ENCODE measurements at regions not wholly inside any gene's neighbourhood (a gene's known extent, or its start where the extent isn't known, plus 50 kb on each side); places are given as distances from the start of the nearest gene placed in this dataset.
A peak's percentile ranks its signal among the peaks of the same experiment; 100 is the strongest.

DNA sequence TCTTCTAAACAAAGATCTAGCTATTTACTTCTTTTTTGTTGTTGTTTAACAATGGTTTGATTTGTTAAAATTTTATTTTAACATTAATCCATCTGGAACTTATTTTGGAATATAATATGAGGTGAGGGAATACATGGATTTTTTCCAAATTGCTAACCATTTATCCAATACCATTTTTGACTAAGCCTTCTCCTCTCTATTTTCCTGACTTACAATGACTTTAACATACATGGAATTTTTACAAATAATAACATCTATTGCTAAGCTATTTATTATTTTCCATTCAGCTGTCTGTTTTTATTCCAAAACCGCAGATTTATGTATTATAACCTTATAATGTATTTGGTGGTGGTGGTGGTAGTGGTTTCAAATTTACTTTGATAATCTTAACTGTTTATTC lies 420.3 kb upstream of the ADGRL2 start:
- no peak for DNase-seq

DNA sequence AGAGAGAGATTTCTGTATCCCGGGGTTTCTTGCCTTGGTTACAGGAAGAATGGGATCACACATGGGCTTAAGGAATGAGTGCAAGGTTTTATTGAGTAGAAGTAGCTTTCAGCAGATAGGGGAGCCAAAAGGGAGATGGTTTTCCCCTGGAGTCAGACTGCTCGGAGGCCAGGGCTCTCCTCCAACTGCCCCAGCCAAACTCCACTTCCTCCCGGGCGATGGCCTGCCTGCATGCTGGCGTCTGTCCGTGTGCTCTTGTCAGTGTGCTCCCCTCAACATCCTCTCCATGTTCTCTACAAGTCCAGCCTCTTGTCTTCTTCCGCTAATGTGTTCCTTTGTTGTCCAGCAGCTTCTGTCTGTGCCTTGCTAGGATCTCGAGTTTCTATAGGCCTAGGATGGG lies 421.3 kb upstream of the ADGRL2 start:
- peak; percentile 23 for DNase-seq

DNA sequence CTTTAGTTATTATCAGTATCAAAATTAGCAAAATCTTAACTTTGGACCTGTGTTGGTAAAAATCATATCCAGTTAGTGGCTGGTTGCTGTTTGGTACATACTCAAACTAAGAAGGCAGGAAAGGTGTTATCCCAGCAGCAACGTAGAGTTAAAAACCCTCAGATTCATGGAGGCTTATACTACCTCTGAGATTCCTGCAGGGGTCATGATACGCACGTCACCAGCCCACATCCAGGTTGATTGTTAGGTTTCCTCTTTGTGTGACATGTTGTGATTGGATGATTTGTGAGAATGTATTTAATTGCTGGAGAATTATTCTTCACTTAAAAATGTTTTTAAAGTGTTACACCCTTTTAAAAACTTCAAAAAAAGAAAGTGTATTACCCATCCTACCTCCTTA lies 423.3 kb upstream of the ADGRL2 start:
- DNase-seq = no peak

DNA sequence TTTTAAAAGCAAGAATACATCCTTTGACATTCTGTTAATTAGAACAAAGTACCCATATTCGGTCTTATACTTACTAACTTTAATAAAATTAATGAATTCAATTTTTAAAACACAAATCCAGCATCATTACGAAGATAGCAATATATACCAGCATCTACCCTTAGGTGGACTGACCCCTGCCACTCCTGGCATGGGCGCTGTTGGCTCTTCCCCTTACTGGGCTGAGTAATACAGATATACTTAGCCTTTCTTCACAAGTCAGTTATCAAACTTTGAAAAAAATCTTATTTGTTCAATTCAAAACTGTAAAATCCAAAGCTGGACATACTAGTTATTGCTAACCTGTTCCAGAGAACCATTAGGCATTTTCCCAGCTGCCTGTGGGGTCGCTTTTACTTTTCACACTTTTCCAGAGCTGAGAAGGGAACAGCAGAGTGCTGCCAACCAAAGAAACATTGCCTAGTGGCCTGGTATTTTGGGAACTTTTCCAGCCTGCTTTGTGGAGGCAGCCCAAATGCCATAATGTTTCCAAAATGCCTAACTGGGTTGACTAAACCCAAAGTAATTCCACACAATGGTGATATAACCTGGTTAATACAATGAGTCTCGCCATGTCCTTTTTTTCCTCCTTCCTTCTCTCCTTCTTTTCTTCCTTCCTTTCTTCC lies 424.7 kb upstream of the ADGRL2 start:
- DNase-seq = no peak

DNA sequence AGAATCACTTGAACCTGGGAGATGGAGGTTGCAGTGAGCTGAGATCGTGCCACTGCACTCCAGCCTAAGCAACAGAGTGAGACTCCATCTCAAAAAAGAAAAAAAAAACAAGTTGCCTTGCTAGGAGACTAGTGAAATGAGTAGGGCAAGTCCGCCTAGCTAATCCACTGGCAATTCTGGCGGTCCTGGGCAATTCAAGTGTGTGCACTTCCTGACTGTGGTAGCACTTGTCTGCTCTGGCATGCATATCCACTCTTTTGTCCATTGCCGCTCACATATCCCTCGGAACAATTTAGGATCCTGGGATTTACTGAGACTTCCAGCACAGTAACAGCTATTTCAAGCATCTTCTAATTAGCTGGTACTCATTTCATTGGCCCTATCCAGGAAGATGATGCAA lies 426.3 kb upstream of the ADGRL2 start:
- DNase-seq = no peak

DNA sequence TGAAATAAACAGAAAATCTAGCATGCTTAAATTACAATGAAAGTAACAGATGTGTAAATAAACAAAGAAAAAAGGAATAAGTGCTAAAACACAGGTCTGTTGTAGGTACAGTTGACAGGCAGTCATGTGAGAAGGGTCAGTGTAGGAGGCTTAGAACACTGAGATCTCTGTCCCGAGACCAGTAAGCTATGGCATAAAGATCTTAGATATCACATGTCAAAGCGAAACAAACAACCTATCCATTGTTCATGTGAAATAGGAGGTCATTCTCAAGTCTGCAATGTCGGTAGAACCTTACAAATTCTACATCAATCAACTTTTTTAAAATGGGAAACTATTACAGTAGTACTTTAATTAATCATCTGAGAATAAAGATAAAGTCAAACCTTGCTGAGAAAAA lies 428.9 kb upstream of the ADGRL2 start:
- DNase-seq = no peak

DNA sequence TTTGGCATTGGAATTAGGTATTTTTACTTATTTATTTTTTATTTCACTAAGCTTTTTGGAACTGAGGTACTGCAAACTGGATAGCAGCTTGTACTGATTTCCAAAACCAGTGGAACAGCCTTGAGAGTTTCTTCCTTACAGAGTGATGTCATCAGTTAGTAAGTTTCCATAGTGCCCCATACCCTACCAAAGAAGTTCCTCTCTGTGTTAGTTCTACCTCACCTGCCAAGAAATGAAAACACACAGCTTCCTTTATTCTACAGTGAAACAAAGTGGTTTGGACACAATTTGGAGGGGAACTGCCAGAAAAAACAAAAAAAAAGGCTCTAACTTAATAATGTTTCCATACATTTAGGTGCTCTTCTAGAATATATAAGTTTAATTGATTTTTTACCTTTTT lies 430.9 kb upstream of the ADGRL2 start:
- DNase-seq = no peak

DNA sequence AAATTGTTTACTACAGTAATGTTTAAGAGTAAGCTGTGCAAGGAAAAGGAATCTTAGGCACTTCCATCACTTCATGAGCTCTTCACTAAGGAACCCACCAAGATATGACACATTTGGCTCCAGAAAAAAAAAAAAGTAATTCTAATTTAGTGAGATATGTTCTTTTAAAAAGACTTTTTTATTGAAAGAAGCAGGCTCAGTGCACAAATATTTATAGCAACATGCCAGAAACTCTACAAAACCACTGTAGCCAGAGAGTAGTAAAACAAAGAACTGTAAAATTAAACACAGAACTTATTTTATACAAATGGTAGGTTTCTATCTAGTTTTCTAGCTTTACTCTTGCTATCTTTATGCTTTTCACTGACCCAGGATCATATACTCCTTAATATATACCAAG lies 434.6 kb upstream of the ADGRL2 start:
- no peak for DNase-seq

DNA sequence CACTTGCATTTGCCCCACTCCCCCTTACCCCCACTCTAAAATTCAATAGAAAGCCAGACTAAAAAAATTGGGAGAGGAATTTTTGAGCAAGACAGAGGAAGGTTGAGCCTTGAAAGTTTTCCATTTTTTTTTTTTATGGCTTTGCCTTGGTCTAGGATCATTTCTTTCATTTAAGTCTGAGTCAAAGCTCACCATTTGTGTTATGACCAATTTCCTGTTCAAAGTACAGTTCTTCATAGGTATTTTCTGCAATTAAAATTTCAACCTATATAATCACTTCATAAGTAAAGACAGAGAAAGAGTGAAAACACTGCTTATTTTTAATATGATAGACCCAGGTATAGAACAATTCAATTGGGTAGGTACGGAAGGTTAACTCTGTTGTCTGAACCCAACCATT lies 436.6 kb upstream of the ADGRL2 start:
- DNase-seq = no peak

DNA sequence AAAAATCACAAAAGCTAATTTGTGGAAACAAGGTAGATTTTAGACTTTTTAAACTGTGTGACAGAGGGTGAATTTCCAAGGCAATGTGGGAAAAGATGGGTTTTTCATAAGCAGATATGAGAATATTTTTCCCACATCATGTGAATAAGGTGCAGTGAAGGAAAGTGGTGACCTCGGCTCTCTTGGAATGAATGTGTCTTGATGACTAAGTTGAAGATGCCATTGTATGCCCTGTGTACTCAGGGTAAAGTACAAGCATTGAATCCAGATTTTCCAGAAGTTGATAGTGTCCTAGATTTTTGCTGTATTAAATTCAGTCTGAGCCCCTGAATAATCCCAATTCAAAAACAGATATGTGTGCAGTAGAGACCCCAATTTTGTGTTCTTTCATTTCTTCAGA lies 442.6 kb upstream of the ADGRL2 start:
- DNase-seq = no peak

DNA sequence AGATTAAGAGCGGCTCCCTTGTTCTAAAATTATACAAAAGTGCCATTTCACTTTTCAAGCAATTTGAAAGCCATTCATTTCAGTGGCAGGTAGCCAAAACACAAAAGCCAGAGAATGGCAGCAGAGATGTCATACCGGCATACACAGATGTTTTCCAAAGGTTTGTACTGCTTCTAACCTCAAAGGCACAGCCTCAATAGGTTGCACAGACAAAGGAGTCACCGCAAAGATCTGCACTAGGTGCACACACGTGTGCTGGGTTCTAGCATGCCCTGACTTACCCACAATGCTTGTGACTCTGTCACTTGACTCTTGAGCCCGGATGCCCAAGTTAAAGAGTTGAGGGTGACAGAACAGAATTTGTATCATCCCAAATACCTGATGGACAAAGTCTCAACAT lies 448.9 kb upstream of the ADGRL2 start:
- no peak for DNase-seq

DNA sequence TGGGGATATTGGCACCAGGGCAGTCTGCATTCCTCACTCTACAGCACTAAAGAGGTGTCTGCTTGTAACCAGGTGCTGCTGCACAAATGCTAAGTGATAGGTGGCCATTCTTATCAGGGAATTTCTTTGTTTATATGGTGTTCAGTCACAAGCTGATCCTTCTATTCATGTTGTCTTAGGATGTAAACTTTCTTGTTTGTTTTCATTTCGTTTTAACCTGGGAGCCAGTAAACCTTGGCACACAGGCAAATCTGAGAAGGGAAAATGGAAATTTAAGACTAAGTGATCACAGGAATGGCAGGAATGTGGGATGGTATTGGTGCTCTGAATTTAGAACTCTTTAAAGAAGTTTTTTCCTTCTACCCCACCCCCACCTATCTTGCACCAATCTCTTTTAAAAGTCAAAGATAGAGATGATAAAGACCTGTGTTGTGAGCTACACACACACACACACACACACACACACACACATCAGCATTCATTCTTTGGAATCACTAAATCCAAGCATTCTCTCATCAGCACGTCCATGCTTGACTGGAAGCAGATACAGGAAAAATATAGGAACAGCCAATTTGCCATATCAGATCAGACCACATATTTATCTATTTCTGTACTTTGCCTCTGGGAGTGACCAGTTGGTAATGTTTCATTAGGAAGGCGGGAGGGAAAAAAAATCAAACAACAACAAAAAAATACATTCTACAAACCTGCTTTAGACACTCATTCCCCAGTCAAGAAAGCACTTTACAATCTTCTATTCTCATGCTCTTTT lies 451.4 kb upstream of the ADGRL2 start:
- no peak for DNase-seq

DNA sequence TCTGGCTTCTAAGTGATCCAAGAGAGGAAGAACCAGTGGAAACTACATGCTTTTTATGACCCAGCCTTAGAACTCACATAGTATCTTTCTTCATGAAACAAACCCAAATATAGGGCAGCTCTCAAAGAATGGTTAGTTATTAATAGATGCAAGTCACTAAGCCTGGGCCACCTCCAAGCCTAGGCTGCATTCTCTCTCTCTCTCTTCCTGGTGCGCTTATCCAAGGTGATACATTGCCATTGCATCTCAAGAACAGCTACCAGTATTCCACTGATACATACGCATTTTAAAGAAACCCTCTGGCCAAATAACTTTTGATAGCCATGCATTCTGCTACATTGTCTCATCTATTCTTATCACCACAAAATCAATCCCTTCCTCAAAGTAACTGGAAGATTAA lies 455.6 kb upstream of the ADGRL2 start:
- no peak for DNase-seq

DNA sequence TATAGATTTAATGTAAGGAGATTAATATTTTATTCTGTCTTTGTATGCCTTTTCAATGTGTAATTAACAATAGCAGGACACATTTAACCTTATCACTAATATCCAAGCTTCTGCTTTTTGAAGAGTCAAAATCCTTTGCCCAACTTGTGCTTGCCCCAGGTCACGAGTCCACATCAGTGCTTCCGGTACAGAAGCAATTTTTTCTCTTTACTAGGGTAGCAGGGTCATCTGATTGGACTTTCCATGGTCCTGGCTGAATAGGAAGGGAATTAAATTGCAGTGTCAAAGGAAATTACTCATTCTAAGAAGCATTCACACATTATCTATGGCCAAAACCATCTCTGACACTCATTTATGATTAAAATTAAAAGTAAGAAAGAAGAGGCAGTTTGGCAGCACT lies 460.5 kb upstream of the ADGRL2 start:
- no peak for DNase-seq

DNA sequence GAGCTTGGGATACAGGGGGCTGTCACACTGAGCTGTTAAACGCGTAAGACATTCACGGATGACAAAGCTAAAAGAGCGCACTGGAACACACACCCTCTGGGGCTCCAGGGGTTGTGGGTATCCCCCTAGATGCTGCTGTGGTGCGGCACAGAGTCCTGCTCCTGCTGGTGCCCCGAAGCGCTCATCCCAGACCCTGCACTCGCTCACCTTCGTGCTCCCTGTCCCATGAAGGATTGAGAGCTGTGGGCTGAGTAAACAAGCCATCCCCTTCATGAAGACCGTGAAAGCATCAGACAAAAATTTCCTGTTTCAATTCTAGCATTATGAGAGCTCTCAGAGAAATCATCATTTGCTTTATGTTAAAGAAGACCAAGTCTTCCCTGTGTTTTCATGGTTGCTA lies 463.5 kb upstream of the ADGRL2 start:
- no peak for DNase-seq

DNA sequence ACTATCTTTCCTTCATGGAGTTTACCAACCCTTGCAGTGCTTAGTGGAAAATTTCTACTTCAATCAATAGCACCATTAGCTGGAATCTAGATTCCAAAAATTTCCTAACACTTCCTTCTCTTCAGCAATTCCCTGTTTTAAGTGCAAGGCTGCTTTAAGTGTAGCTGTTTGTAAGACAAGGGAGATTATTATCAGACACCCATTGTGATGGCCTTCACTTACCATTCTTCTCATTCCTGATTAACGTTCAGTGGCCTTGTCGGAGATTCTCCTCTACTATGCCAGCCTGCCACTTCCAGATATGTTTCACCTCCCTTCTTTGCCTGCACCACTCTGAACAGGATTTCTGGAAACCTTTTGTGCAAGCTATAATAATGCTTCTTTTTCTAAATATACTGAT lies 464.9 kb upstream of the ADGRL2 start:
- no peak for DNase-seq

DNA sequence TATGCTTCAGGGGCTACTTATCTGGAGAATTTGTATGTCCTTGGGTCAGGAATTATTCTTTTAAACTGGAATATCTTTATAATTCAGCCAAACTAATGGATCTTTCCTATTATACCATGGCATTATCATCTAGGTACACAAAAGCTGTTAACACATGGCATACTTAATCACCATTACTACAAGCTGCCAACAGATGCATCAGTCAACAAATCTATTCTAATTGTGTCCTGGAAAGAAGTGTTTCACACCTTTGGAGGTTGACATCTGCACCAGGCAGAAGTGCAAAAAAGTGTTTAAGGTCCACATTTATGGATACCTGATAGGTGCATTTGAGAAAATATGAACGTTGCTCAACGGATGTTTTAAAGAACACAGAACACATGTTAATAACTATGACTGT lies 470.2 kb upstream of the ADGRL2 start:
- DNase-seq = no peak

DNA sequence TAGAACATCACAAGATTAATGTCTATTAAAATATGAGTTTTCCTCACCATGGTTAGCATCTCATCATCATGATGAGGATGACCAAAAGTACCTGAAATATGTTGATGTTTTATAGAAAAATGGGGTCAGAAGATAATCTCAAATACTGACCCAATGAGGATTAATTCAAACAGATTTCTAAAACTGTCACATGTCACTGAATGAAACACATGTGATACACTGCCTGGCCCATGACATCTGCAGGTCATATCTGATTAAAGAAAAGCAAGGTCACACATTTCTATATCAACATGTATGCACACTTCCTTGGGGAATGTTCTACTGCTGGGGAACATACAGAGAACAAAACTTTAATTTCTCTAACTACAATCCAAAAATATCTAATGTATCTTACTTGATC lies 470.6 kb upstream of the ADGRL2 start:
- DNase-seq = no peak

DNA sequence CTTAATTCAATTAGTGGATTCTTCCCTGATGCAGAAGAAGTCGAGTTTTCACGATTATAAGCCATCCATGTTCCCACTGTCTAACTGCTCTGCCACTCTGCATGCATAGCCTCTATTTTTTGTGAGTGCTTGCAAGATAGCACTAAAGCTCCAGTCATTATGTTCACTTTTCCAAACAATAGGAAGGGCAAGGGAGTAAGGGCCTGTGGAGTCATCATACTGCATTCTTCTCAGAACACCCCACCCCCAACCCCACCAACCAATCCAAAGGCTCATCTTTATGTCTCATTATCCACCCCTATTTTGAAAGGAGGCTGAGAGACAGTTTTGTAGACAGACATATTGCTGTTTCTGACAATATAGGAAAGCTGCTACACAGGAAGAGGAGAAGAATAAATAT lies 471.7 kb upstream of the ADGRL2 start:
- DNase-seq = no peak

DNA sequence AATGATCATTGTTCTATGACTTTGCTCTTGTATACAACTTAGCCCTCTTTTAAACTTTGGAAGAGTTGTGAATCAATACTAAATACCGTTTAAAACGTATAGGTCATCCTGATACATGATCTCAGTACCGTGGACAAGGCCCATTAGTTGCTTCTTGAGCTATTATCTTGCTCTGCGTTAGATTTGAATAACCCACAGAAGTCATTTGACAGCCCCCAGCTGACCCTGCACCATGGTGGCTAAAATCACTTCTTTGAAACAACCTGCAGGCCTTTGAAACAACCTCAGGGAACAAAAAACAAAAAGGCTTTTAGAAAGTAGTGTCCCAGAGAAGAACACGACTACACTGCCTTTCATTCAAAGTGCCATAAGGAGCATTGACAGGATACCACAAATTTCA lies 473.0 kb upstream of the ADGRL2 start:
- DNase-seq = no peak

DNA sequence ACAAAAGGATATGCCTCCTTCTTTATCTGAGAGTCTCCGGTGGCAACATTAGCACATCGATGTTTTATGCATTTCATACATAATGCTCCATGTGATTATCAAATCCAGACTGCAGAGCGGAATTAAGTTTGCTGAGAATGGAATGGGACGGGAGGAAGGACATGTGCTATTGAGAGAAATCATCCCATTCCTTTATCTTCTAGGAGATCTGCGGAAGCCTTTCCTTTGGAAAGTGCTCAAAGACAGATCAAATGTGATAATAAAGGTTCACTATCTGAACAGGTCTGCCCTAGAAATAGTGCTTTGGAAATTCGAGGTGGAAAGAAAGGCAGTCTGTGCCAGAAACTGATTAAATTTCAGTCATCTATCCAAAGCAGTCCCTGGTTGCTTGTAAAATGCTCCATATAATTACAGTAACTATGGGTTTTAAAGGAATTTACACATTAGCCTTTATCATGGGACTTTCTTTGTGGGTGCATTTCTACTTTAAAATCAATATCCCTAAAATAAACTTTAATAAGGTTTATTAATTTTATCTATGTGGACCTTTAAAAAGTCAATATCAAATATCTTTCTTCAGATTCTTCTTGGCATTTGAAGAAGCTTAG lies 473.5 kb upstream of the ADGRL2 start:
- DNase-seq = no peak

DNA sequence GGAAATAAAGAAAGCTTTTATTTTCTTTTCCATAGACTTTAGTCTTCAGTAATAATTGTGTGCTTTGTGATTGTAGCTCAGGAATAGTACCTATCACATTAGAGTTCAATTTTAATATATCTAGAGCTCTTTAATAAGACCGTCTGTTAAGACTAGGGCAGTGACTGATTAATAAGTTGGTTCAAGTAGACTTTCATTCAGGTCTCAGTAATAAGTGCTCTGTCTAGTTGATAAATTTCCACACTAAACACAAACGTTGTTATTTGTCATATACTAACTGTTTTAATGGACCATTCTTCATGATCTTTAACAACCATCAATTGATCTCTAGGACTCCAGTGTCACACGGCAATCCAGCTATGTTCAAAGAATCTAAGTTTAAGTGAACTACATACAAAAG lies 474.5 kb upstream of the ADGRL2 start:
- no peak for DNase-seq

DNA sequence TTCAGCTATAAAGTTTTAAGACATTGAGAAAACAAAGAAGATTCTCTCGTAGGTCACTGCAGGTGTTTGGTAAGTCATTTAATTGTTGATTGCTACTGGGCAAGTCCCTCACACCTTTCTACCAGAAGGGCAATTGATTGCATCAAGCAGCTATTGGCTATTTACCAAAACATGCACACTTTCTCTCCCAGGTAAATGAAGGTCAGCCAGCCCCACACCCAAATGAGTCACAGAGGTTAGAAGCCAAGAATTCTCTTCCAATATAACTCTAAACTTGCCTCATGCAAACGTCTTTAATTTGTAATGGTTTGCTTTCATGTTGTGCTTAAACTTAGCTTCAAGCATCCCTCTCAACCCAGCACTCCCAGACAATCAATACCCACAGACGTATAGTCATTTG lies 475.3 kb upstream of the ADGRL2 start:
- no peak for DNase-seq

DNA sequence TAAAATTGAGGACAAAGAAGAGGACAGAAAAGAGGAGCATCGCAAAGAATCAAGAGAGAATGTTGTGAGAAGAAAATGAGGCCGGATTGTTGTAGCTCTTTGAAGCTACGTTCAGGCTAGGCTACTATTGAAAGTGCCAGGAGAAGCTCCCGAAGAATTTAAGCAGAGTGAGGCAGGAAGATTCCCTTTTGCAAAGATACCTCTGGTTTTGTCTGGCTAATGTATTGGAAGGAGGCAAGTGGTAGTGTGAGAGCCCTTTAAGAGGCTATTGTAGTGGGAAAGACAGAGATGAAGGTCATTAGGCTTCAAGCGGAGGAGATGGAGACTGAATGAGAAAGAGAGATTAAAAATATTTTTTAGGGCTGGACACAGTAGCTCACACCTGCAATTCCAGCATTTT lies 476.9 kb upstream of the ADGRL2 start:
- no peak for DNase-seq

DNA sequence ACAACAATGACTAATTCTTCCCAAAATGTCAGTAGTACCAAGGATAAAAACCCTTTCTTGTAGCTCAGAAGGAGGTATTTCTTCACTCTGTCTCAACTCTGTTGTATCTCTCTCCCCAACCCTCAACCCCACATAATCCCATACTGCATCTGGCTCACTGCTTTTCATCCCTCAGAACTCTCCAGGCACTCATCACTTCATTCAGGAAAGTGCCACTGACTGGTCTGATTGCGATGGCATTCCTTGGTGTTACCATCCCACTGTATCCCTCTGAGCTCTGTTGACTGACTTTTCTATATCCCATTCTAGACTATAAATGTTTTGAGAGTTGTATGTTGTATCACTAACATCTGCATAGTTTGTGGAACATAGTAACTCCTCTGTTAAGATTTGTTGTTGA lies 483.5 kb upstream of the ADGRL2 start:
- no peak for DNase-seq

Measured in right hindlimb (tissue), 1 donor.